Middle frontal gyrus (tissue), 1 donor: ENCODE measurements at regions not wholly inside any gene's neighbourhood (a gene's known extent, or its start where the extent isn't known, plus 50 kb on each side); places are given as distances from the start of the nearest gene placed in this dataset.

Source experiments
- DNase-seq: peaks from one replicate; pipeline ENCODE4 v3.0.0-alpha.2; 2015; ENCODE audit warnings: low spot score; ENCODE audit errors: extremely low spot score

DNA sequence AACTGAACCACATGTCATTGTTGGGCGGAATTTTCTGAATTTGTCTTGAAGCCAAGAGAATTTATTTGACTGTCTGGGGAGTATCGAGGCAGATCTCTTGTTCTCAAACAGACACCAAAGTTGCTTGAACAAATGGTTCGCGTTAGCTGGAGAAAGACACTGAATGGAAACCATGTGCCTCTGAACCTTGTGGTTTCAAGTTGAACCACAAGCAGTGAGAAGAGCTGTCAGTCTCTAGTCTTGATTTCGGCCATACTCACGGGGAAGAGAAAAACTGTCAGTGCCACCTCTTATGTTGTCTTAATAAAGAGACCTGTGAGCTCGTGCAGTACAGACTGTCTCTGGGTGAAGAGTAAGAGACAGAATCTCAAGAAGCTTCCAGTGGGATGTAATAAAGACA lies 886.5 kb upstream of the SOX9 start:
- no peak for DNase-seq

DNA sequence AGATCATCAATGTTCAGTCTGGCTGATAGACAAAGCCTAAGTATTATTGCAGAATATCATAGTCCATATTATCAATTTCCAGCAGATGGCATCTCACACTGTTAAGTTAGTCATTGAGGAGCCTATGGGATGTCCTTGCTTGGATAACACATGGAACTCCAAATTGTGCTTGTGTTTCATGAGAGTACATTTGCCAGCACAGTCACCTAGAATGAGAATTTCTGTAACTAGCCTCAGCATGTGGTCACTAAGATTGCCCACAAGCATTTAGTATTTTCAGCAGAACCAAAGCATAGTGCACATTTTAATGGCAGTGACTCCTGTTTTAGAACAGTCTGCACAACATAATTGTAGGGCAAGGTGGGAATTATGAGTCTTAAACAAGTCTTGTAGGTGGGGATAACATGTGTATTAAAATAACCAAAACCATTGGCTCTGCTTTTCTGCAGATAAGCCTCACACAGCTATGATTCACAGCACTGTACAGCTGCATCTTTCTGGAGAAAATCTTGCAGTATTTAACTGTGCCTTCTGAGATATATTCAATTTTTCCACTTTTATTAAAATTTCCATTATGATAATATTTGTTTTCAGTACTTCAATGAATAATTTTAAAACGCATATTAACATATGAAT lies 882.8 kb upstream of the SOX9 start:
- peak; percentile 30 for DNase-seq

DNA sequence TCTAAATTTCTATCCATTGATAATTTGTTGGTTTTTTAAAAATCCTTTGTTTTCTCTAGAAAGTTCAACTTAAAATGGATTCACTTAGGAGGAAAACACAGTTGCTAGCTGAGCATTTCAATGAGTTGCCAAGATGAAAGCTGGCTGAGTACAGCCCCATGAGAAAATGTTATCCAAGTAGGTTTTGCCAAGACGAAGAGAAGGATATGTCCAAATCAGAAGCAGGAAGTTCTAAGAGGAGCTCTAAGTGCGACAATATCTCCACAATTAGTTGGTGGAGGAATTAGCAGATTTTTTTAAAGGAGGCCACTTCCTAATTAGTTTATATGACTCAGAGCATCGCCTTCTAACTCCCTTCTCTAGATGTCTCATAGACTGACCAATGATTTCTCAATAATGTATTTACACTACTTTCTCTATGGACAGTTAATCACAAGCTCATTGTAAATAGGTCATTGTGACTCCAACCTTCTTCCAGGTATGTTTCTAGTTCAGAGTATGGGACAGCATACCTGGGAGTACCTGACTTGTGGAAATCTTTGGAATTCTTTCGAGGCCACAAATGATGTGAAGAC lies 873.3 kb upstream of the SOX9 start:
- DNase-seq = no peak

DNA sequence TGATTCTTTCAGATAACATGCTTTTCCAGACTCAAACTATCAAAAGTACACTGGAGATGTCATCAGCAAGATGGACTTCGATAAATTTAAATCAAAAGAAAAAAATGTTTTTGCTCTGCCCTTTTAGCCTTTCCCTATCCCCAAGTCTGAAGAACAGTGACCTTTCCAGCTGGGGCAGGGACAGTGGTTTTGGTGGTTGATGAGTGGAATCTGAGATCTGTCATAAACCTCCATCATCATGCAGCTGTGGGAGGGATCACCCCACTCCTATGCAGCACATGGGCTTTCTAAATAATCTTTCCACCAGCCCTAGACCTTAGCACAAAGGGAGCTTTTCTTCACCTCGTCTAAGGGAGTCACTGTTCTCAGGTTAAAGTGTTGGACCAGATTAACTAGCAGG lies 869.5 kb upstream of the SOX9 start:
- DNase-seq = no peak

DNA sequence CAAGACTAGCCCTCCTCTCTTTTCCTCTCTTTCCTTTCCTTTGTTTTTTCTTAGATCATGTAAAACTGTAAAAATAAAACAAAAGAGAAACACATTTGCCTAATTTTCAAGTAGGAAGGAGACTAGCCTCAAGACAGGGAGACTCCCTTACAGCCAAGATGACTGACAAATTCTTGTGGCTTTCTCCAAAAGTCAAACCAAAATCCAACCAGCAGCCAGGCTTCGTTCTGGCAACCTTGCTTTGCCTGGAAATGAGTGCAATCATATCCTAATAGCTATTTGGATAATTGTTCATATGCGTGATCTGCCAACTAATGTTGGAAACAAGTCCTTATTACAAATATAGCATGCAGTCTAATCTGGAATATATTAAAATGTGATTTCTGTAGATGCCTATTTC lies 868.9 kb upstream of the SOX9 start:
- DNase-seq = no peak

DNA sequence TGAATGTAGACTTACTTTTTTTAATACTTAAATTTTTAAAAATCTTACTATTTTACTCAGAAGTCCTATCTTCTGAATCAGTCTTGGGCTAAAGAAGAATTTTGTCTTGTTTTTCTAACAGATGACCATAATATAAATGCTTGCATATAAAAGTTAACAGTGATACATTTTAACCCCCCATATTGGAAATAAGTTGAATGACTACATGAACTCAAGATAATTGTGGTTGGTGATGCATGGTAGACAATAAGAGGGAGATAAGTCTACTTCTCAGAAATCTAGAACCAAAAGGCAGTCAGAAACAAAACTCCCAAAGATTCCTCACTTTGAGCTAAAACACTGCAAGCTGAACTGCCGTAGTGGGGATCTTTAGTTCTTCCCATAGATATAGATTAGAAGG lies 868.4 kb upstream of the SOX9 start:
- DNase-seq = no peak

DNA sequence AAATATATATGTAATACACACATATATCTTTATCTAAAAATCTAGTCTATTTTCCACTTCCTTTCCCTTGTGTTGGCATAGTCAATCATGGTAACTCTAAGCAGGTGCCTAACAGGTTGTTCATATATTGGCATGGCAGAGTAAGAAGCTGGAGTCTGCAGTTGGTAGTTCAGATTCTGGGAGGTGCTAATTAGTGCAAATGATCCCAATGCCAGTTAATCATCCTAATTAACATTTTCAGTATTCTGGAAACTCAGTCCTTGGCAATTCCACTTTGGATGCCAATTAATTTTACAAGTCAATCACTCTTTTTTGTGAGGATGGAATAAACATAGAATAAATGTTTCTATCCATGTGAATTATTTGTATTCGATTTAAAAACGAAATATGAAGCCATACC lies 863.7 kb upstream of the SOX9 start:
- DNase-seq = no peak

DNA sequence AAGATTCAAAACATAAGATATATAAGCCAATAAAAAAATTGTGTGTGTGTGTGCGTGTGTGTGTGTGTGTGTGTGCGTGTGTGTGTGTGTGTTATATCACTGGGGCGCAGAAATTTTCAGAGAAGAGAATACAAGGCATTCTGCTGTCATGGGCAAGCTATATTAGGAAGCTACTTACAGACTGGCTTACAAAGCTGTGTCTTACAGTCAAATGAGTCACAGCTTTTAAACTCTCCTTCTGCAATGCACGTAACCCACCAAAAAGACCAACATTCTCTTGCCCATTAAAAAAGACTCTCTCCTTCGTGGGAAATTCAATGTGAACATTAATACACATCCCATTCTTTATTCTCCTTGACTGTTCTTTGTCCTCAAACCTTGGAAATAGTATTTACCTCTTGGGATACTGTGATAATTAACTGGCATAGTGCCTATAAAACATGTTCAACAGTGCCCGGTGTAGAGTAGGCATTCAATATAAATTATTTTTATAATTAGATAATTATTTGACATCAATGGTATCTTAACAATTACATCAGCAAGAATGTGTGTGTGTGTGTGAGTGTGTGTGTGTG lies 860.4 kb upstream of the SOX9 start:
- DNase-seq = no peak

DNA sequence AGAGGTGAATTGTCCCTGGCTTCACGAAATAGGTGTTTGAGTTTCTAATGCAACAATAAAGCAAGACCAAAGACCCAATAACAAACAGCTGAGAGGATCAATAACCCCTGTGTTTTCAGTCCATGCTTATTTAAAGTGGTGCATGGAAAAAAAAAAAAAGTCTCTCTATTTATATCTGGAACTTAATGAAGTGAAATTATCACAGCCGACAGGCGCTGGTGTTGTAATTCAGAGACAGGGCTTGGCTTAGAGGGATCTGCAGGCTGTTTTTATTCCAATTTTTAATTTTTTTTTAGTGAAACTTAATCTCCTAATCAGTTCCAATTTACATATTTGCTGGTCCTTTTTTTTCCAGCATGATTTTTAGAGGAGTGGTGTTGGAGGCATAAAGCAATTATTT lies 858.2 kb upstream of the SOX9 start:
- no peak for DNase-seq

DNA sequence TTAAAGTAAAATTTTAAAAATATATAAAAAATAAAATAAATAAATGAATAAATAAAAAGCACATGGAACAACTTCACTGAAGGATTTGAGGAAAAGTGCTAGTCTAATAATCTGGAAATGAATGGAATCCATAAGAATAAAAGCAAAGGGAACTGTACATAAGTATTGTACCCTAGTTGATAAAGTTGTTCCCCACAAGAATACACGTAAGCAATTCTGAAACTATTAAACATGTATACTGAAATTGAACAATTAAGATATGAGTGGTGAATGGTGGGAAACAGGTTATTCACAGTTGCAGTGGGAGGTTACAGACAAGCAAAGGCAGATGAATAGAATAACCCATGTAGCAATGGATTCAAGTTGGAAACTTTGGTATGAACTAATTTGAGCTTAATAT lies 853.2 kb upstream of the SOX9 start:
- no peak for DNase-seq

DNA sequence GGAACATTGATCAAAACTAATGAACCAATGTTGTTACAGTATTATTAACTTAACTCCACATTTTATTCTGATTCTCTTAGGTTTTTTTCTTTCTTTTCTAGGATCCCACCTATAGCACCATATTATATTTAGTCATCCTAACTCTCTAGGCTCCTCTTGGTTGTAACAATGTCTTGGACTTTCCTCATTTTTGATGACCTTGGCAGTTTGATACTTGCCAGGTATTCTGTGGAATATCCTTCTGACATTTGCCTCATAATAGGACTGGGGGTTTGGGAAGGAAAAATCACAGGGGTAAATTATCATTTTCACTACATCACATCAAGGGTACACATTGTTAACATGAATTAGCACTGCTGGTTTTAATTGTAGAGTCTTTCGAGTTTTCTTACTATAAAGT lies 851.6 kb upstream of the SOX9 start:
- no peak for DNase-seq

DNA sequence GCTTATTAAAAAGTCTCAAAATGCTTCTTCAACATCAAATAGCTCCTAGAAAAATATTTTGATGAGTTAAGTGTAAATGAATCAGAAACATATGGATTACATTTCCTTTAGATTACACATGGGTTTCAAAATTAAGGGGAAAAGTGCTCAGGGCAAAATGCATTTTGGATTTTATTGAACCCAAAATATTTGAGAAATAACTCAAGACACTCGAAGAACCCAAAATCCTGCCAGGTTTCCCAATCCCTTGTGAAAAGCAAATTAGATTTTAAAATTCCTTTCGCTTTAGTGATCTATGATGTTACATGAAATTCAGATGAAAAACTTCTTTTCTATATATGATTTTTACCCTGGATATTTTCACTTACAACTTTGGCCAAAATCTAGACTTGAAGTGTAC lies 847.4 kb upstream of the SOX9 start:
- no peak for DNase-seq

DNA sequence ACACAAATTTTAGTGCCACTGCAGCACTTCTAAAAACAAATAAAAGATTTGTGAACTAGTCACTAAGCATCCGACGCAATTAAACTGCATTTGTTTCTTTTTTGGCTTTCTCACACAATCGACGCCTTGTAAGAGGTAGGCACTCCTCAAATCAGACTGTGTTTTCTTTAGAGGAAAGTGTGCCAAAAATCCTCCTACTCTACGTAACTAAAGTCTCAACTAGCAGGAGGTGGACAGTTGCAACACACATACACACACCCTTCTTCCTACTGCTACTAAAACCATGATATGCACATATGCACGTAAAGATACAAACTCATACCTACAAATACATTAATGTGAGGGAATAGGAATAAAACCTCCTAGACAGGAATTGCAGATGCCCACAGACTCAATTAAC lies 844.7 kb upstream of the SOX9 start:
- no peak for DNase-seq

DNA sequence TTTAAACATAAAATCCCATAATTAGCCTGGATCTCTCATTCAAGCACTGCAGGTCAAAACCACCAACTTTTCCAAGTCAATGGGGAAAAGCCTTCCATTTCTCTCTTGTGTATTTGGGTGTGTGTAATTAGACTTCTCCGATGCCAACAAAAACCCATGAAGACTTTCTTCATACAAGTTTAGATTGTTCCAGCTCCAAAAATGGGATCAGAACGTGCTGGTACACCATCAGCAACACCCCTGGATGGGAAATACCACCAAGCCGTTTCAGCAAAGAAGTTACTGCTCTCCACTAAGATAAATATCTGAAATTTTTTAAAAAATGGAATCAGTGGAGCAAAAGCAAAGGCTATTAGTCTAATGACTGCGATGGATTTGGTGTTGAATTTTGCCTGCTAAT lies 837.3 kb upstream of the SOX9 start:
- no peak for DNase-seq

DNA sequence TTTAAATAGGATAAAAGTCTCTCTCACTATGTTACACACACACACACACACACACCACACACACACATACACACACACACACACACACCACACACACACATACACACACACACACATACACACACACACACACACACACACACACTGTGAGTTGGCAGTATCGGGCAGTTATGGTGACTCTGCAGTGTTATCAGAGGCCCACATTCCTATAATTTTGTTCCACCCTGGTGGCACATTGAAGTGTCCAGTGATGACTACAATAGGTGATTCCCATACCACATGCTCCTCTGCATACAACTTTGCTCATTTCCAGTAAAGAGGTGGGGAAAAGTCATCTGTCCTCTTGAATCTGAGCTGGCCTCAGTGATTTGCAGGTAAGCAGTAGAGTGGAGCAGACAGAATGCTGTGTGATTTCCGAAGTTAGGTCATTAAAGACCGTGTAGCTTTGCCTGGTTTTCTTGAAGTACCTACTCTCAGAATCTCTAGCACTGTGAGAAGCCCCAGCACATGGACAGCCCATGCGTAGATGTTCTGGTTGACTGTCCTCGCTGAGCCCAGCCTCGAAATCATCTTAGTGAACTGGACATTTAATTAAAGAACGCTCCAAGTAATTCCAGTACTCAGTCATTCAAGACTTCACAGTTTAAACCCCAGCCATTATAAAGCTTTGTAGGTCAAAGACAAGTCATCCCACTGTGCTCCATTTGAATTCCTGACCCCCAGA lies 836.6 kb upstream of the SOX9 start:
- no peak for DNase-seq

DNA sequence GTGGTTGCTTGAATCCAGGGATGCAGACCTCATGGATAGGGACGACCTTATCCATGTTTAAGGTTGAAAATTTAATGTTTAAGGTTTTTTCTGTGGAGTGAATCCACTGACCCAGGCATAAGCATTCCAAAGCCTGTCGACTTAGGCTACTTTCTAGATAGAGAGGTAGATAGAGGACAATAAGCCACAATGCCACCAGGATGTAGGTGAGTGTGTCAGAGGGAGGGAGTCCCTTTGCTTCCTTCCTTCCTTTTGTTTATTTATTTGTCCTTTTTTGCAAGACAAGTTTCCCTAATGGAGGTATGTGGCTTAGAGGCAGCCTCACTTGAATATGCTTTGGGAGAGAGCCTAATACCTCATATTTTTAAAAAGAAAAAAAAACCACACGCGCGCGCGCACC lies 834.2 kb upstream of the SOX9 start:
- no peak for DNase-seq

DNA sequence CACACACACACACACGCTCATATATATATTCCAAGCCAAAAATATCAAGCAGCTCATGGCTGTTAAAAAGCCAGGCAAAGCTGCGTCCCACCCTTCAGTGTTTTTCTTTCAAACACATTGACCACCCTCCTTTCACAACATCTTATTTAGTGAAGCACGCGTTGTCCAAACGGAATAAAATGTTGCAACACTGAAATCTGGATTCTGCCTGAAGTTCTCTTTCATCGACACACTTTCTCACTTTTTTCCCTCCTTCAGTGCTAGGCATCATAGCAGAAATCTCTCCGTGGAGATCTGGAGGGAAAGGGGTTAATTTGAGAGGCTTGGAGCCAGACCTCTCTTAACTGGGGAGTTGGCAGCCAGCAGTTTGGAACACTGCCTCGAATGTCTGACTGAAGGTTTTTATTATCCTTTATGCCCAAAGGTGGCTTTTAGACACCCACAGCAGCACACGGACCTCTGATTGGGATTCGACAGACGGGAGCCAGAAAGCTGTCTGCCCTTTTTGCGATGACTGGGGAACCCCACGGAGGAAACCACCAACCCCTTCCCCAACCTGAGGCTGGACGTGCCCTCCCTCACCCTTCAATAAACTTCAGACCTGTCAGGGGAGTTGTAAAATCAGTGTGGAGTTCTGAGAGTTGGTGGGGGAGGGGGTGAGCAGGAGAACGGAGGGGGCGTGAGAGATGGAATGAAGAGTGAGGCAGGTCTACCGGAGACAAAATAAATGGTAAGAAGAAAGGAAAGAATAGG lies 833.6 kb upstream of the SOX9 start:
- no peak for DNase-seq

DNA sequence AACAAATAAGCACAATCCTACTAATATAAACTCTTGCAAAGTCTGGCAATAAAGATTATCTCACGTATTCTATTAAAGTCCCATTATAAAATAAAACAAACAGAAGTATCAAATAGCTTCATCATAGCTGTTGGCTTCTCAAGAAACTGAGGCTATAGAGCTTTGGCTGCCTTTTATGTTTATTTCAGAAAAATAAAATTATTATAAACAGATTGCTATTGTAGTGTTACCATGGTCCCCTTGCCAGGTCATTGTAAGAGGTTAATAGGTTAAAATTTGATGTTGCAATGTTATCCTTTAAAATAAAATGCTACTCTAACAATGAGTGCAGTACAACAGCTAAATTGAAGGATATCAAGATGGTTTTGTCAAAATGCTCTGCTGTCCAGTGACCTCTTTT lies 828.8 kb upstream of the SOX9 start:
- DNase-seq = no peak

DNA sequence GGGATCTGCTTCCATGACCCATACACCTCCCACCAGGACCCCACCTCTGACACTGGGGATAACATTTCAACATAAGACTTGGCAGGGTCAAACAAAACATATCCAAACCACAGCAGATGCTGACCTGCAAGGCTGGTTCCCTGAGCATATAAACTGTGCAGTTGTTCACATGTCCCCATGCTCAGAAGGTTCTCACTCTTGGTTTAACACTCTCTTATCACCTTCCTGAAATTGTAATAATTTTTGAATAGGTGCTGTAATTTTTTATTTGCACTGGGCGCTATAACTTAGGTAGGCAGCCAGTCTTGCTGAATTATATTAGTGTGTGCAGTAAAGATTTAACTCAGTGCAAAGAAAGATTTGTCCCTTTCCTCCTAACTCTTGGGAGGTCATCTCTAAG lies 824.8 kb upstream of the SOX9 start:
- no peak for DNase-seq

DNA sequence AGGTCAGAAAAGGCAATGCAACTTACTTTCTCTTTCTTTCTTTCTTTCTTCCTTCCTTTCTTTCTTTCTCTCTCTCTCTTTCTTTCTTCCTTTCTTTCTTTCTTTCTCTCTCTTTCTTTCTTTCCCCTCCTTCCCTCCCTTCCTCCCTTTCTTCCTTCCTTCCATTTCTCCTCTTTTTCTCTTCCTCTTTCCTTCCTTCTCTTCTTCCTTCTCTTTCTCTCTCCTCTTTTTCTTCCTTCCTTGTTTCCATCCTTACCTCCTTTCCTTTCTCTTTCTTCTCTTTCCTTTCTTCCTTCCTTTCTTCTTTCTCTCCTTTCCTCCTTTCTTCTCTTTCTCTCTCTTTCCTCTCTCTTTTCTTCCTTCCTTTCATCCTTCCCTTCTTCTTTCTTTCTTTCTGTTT lies 819.8 kb upstream of the SOX9 start:
- no peak for DNase-seq

DNA sequence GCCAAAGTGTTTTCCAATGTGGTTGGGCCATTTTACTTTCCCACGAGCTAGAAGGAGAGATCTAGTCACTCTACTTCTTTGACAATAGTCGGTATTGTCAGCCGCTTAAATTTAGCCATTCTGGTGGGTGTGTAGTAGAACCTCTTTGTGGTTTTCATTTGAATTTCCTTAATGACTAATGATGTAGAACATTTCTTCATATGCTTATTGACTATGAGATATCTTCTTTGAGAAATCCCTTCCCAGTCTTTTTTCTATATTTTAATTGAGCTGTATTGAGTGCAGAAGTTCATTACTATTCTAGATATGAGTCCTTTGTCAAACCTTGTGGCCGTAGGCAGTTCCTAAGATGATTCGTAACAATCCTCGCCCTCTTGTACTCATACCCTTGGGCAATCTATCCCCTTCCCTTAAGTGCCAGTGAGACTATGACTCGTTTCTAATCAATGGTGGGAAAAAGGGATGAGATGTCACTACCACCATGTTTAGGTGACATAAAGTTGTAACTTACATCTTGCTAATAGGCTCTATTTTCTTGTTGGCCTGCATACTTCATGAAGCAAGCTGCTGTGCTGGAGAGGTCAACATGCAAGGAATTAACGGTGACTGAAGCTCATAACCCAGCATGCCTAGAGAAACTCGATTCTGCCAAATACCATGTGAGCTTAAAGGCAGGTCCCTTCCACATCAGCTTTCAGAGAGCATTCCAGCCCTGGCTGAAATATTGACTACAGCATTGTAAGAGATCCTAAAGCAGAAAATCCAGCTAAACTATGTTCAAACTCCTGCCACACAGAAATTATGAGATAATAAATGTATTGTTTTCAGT lies 817.9 kb upstream of the SOX9 start:
- DNase-seq = no peak
